Glutamatergic neuron (in vitro differentiated cells): ENCODE measurements at regions not wholly inside any gene's neighbourhood (a gene's known extent, or its start where the extent isn't known, plus 50 kb on each side); places are given as distances from the start of the nearest gene placed in this dataset.

Experiments used
- DNase-seq: peaks from one replicate; pipeline ENCODE4 v3.0.0; 2022
- H3K27ac Mint-ChIP-seq: one replicate; pipeline ENCODE4 v1.8.0; 2020; ENCODE audit warnings: mild to moderate bottlenecking, mixed read lengths, inconsistent platforms; ENCODE audit not compliant: unreplicated experiment
- H3K27me3 Mint-ChIP-seq: one replicate; pipeline ENCODE4 v1.8.0; 2020; ENCODE audit warnings: mild to moderate bottlenecking, moderate library complexity, mixed read lengths, inconsistent platforms; ENCODE audit not compliant: unreplicated experiment
- H3K36me3 Mint-ChIP-seq: one replicate; pipeline ENCODE4 v1.8.0; 2020; ENCODE audit warnings: mild to moderate bottlenecking, mixed read lengths, inconsistent platforms; ENCODE audit not compliant: unreplicated experiment
- H3K4me1 Mint-ChIP-seq: one replicate; pipeline ENCODE4 v1.8.0; 2020; ENCODE audit warnings: mild to moderate bottlenecking, low read depth, mixed read lengths, inconsistent platforms; ENCODE audit not compliant: unreplicated experiment
- H3K4me3 Mint-ChIP-seq: one replicate; pipeline ENCODE4 v1.8.0; 2020; ENCODE audit warnings: mild to moderate bottlenecking, mixed read lengths, inconsistent platforms; ENCODE audit not compliant: unreplicated experiment
- H3K9me3 Mint-ChIP-seq: one replicate; pipeline ENCODE4 v1.8.0; 2020; ENCODE audit warnings: mild to moderate bottlenecking, moderate library complexity, mixed read lengths, inconsistent platforms; ENCODE audit not compliant: unreplicated experiment
- TF ChIP-seq, protein P1 (sequence below): fragments of 200-600 bp; sonication (generic); IDR thresholded peaks from one replicate; pipeline ENCODE4 v1.5.0; 2021; ENCODE audit not compliant: partially characterized antibody, unreplicated experiment

DNA sequence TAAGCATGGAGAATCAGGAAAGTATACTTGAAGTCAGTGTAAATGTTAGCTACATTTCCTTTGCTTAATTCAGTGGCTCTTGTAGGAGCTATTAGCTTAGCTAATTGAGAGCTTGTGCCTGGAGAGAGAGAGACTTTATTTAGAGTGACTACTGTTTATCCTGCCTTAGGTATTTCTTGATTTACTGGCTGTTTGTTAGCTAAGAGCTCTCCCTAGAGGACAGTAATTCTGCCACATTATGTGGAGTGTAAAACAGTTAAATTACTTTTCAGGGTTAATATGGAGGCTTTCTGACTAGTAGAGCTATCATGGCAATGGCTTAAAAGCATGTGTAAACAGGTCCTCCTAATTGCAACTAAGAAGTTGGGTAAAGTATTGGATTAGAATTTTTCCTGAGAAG, 306.5 kb upstream of the TECRL start:
- H3K27ac Mint-ChIP-seq: no peak overlapping the region
- no peak overlapping the region for H3K4me3 Mint-ChIP-seq
- H3K4me1 Mint-ChIP-seq: peaks cover 18% of the 10 kb centered on the region
- H3K36me3 Mint-ChIP-seq: no peaks in the 10 kb centered on the region
- DNase-seq: no peak
- H3K9me3 Mint-ChIP-seq: peaks cover 2% of the 10 kb centered on the region
- H3K27me3 Mint-ChIP-seq: peaks cover 1% of the 10 kb centered on the region
- TF ChIP-seq, protein P1, sequence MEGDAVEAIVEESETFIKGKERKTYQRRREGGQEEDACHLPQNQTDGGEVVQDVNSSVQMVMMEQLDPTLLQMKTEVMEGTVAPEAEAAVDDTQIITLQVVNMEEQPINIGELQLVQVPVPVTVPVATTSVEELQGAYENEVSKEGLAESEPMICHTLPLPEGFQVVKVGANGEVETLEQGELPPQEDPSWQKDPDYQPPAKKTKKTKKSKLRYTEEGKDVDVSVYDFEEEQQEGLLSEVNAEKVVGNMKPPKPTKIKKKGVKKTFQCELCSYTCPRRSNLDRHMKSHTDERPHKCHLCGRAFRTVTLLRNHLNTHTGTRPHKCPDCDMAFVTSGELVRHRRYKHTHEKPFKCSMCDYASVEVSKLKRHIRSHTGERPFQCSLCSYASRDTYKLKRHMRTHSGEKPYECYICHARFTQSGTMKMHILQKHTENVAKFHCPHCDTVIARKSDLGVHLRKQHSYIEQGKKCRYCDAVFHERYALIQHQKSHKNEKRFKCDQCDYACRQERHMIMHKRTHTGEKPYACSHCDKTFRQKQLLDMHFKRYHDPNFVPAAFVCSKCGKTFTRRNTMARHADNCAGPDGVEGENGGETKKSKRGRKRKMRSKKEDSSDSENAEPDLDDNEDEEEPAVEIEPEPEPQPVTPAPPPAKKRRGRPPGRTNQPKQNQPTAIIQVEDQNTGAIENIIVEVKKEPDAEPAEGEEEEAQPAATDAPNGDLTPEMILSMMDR: no peak

DNA sequence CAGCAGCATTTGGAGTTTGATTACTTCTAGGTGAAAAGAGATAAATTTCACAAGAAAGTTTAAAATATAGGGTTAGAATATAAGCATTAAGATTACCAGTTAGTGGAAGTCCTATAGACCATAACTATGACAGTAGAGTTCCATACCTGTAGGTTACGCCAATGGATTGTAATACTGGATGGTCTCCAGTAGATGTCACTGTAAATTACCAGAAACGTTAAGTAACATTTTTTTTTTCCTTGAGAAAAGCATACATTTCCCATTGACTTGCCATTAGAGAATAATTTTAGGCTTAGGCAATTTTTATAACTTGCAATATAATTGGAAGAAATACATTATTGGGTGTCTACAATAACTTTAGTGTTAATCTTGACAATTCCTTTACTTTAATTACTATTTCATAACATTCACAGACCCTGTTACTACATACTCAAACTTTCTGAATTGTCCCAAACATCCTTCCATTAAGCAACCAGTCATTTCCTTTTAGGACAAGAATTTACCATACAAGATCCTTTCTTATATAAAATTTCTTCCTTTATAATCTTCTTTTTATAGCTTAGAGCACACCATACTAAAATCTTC, 304.1 kb upstream of the TECRL start:
- Mint-ChIP-seq H3K4me3 (no peak overlapping the region), H3K9me3 (no peaks in the 10 kb centered on the region), H3K27me3 (peaks cover 1% of the 10 kb centered on the region), H3K36me3 (no peaks in the 10 kb centered on the region), H3K27ac (peak overlapping the region; percentile 57), H3K4me1 (peaks cover 16% of the 10 kb centered on the region)
- no peak for DNase-seq
- TF ChIP-seq, protein P1: peak; percentile 79

DNA sequence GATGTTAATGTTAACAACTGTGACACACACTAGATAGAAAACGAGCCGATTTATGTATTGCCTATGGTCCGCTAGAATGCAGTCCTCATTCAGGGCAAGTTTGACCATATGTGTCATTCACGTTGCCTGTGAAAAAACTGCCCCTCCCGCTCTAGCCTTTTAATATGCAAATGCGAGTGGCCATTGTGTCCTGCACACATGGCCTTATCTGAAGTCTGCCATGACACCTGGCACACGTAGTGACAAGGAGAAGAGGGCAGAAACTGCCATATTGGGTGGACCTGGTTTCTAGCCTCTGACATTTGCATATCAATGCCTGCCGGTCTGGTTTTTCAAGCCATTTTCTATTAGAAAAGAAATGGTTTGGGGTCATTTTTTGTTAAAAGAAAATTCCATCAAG, 303.3 kb upstream of the TECRL start:
- peak overlapping the region; percentile 78 for H3K27ac Mint-ChIP-seq

DNA sequence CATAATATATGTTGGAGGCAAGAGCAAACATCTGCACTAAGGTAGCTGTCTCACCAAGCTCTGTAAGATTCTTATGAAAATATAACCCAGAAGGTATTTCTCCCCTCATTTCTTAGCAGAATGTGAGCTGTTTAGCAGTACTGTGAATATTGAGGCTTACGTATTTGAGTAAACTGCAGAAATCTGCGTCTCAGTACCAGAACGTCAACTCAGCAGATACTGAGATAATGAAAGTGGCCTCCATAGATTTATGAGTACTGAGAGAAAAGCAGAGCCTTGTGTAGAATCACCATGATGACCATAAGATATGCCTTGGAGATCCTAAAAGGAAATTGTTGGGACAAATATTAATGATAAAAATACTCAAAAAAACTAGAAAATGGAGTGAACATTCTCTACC, 296.7 kb upstream of the TECRL start:
- Mint-ChIP-seq H3K4me1 (no peaks in the 10 kb centered on the region), H3K36me3 (no peaks in the 10 kb centered on the region), H3K4me3 (no peak overlapping the region), H3K27ac (no peak overlapping the region), H3K27me3 (no peaks in the 10 kb centered on the region), H3K9me3 (no peaks in the 10 kb centered on the region)
- no peak for DNase-seq
- TF ChIP-seq, protein P1: no peak

More for the DNA sequence above, 303.3 kb upstream of the TECRL start:
- no peaks in the 10 kb centered on the region for H3K36me3 Mint-ChIP-seq
- no peaks in the 10 kb centered on the region for H3K9me3 Mint-ChIP-seq
- peaks cover 1% of the 10 kb centered on the region for H3K27me3 Mint-ChIP-seq
- peaks cover 16% of the 10 kb centered on the region for H3K4me1 Mint-ChIP-seq
- no peak overlapping the region for H3K4me3 Mint-ChIP-seq
- peak; percentile 18 for DNase-seq
- TF ChIP-seq, protein P1: no peak

DNA sequence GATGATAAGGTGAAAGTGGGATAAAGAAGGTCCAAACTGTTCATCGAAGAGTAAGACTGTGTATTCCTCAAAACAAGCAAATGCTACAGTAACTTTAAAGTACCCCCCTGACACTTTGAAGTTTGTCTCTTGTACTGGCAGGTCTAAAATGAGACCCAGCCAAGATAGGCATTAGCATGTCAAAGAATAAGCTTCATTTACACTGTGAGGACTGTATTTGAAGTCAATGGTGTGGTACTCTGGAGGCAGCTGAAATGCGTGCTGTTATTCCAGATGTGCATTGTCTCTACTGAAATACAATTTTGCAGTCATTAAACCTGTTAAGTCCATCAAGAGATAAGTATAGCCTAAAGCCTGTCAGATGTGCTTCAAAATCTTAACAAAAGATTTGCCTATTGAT, 288.9 kb upstream of the TECRL start:
- Mint-ChIP-seq H3K36me3 (no peaks in the 10 kb centered on the region), H3K27ac (no peak overlapping the region)

More for the DNA sequence above, 288.9 kb upstream of the TECRL start:
- TF ChIP-seq, protein P1: no peak
- H3K4me3 Mint-ChIP-seq: no peak overlapping the region
- peaks cover under 1% of the 10 kb centered on the region for H3K9me3 Mint-ChIP-seq
- no peak for DNase-seq
- H3K4me1 Mint-ChIP-seq: no peaks in the 10 kb centered on the region
- H3K27me3 Mint-ChIP-seq: peaks cover 2% of the 10 kb centered on the region
